GM21786 (cell line): ENCODE measurements at regions not wholly inside any gene's neighbourhood (a gene's known extent, or its start where the extent isn't known, plus 50 kb on each side); places are given as distances from the start of the nearest gene placed in this dataset.
"Not testable (repeated sequence)": the region's sequence is repeated elsewhere in the genome, so short reads cannot be mapped to it uniquely, and the experiment has no call there.

ENCODE experiments used
- ATAC-seq: cut with Tn5 transposase; IDR thresholded peaks from one replicate; pipeline ENCODE4 v1.9.1; 2021; ENCODE audit not compliant: unreplicated experiment

- no peak for ATAC-seq
Measured at GRCh38 chr2:207438414-207439126, 91.2 kb upstream of the CREB1 start.

GRCh38 chr2:207439881-207440280 is 89.9 kb upstream of the CREB1 start:
- not testable (repeated sequence) for ATAC-seq

GRCh38 chr2:207444756-207445155 is 85.0 kb upstream of the CREB1 start:
- ATAC-seq, result no peak

- no peak for ATAC-seq
Measured at GRCh38 chr2:207446653-207447052, 83.1 kb upstream of the CREB1 start.

GRCh38 chr2:207448006-207448405 is 81.8 kb upstream of the CREB1 start:
- no peak for ATAC-seq

GRCh38 chr2:207449642-207450165 is 80.1 kb upstream of the CREB1 start:
- ATAC-seq, result no peak

GRCh38 chr2:207450186-207450585 is 79.6 kb upstream of the CREB1 start:
- ATAC-seq, result no peak

GRCh38 chr2:207458582-207458981 is 71.2 kb upstream of the CREB1 start:
- no peak for ATAC-seq

GRCh38 chr2:207459990-207460757 is 69.6 kb upstream of the CREB1 start:
- peak; percentile 91 for ATAC-seq

- no peak for ATAC-seq
Measured at GRCh38 chr2:207463433-207463832, 66.3 kb upstream of the CREB1 start.

- no peak for ATAC-seq
Measured at GRCh38 chr2:207464007-207464406, 65.8 kb upstream of the CREB1 start.

- ATAC-seq, result no peak
Measured at GRCh38 chr2:207465894-207466293, 63.9 kb upstream of the CREB1 start.

- ATAC-seq, result no peak
Measured at GRCh38 chr2:207467716-207468347, 61.9 kb upstream of the CREB1 start.

GRCh38 chr2:207468488-207468887 is 61.3 kb upstream of the CREB1 start:
- ATAC-seq, result no peak

- no peak for ATAC-seq
Measured at GRCh38 chr2:207469451-207469850, 60.3 kb upstream of the CREB1 start.

GRCh38 chr2:207469943-207470729 is 59.6 kb upstream of the CREB1 start:
- no peak for ATAC-seq

GRCh38 chr2:207471261-207471660 is 58.5 kb upstream of the CREB1 start:
- ATAC-seq, result no peak

- no peak for ATAC-seq
Measured at GRCh38 chr2:207472343-207473048, 57.3 kb upstream of the CREB1 start.

- peak; percentile 70 for ATAC-seq
Measured at GRCh38 chr2:207473049-207473930, 56.5 kb upstream of the CREB1 start.

- ATAC-seq, result no peak
Measured at GRCh38 chr2:207473931-207474235, 55.9 kb upstream of the CREB1 start.
